IMR-90 (cell line): ENCODE measurements at regions not wholly inside any gene's neighbourhood (a gene's known extent, or its start where the extent isn't known, plus 50 kb on each side); places are given as distances from the start of the nearest gene placed in this dataset.

Source experiments
- ATAC-seq: fragments of 200-7000 bp; cut with Tn5 transposase; 2 replicates; pipeline ENCODE4 v1.9.1; 2020; ENCODE audit warnings: low read depth, mild to moderate bottlenecking, moderate library complexity
- BruUV-seq: library from RNA; stranded (reverse); fragments of 400-500 nt; replicated peaks from 2 replicates; lab custom pipeline; 2021; lab: Mats Ljungman, UMichigan
- CTCF ChIA-PET: fragments of 300-600 bp; formaldehyde crosslinking; extraction: SDS; loops from one replicate; lab custom pipeline; 2021; ENCODE audit warnings: antibody characterized with exemption; lab: Yijun Ruan, JAX
- POLR2A ChIA-PET: fragments of 300-600 bp; sonication (Branson Sonifier 250); formaldehyde crosslinking; loops from one replicate; lab custom pipeline; 2022; ENCODE audit warnings: antibody characterized with exemption; ENCODE audit not compliant: unreplicated experiment; lab: Charles Lee
- DNase-seq: peaks from one replicate; pipeline ENCODE4 v3.0.0; 2013
- H2AFZ ChIP-seq: replicated peaks from 2 replicates; pipeline ENCODE3; 2013; ENCODE audit warnings: low read length, mild to moderate bottlenecking; ENCODE audit not compliant: poor library complexity
- H2AK5ac ChIP-seq: 2 replicates; pipeline ENCODE4 v1.6.1; 2013; ENCODE audit warnings: low read depth, low read length, inconsistent platforms
- H2AK9ac ChIP-seq: replicated peaks from 2 replicates; pipeline ENCODE3; 2013; ENCODE audit warnings: mild to moderate bottlenecking, low read depth, low read length, moderate library complexity; ENCODE audit not compliant: poor library complexity
- H2BK120ac ChIP-seq: 2 replicates; pipeline ENCODE4 v1.6.1; 2013; ENCODE audit warnings: low read depth, low read length, inconsistent platforms
- H2BK15ac ChIP-seq: 3 replicates; pipeline ENCODE4 v1.6.1; 2013; ENCODE audit warnings: low read depth, low read length, inconsistent platforms
- H2BK20ac ChIP-seq: 2 replicates; pipeline ENCODE4 v1.6.1; 2013; ENCODE audit warnings: low read depth, mild to moderate bottlenecking, inconsistent platforms, low read length, moderate library complexity
- H2BK5ac ChIP-seq: 2 replicates; pipeline ENCODE4 v1.6.1; 2013; ENCODE audit warnings: mild to moderate bottlenecking, low read depth, low read length, inconsistent platforms; ENCODE audit not compliant: poor library complexity, severe bottlenecking
- H3K14ac ChIP-seq: replicated peaks from 2 replicates; pipeline ENCODE4 v1.6.1; 2013; ENCODE audit warnings: low read depth, low read length, inconsistent platforms
- H3K18ac ChIP-seq: 2 replicates; pipeline ENCODE4 v1.6.1; 2013; ENCODE audit warnings: low read depth, low read length, control low read depth
- H3K23ac ChIP-seq: 2 replicates; pipeline ENCODE4 v1.6.1; 2013; ENCODE audit warnings: low read depth, low read length, inconsistent platforms
- H3K27ac ChIP-seq: 2 replicates; pipeline ENCODE4 v1.5.1; 2013; ENCODE audit warnings: mild to moderate bottlenecking, control low read depth, low read length; ENCODE audit not compliant: insufficient read depth
- H3K27me3 ChIP-seq: 2 replicates; pipeline ENCODE4 v1.6.1; 2013; ENCODE audit warnings: low read length; ENCODE audit not compliant: control insufficient read depth, insufficient read depth
- H3K36me3 ChIP-seq: 2 replicates; pipeline ENCODE4 v1.6.1; 2013; ENCODE audit warnings: low read length, mixed read lengths; ENCODE audit not compliant: control insufficient read depth, insufficient read depth
- H3K4ac ChIP-seq: 2 replicates; pipeline ENCODE4 v1.6.1; 2013; ENCODE audit warnings: low read depth, low read length, inconsistent platforms
- H3K4me1 ChIP-seq: 2 replicates; pipeline ENCODE4 v1.6.1; 2013; ENCODE audit warnings: low read length, mixed read lengths; ENCODE audit not compliant: control insufficient read depth, insufficient read depth
- H3K4me2 ChIP-seq: 2 replicates; pipeline ENCODE4 v1.6.1; 2013; ENCODE audit warnings: low read depth, mild to moderate bottlenecking, control low read depth, low read length, moderate library complexity
- H3K4me3 ChIP-seq: 2 replicates; pipeline ENCODE4 v1.5.1; 2013; ENCODE audit warnings: low read depth, mild to moderate bottlenecking, control low read depth, low read length, moderate library complexity; ENCODE audit not compliant: insufficient read depth
- H3K56ac ChIP-seq: 2 replicates; pipeline ENCODE4 v1.6.1; 2013; ENCODE audit warnings: low read length, inconsistent platforms; ENCODE audit not compliant: insufficient read depth; ENCODE audit errors: extremely low read depth
- H3K79me1 ChIP-seq, 2 experiments: 2 replicates each; pipeline ENCODE4 v1.6.1; 2013; ENCODE audit warnings: low read length in 2 of 2, inconsistent platforms in 1 of 2, low read depth in 1 of 2
- H3K9ac ChIP-seq: 2 replicates; pipeline ENCODE4 v1.6.1; 2013; ENCODE audit warnings: low read depth, low read length, control low read depth
- H3K9me1 ChIP-seq: 2 replicates; pipeline ENCODE4 v1.6.1; 2013; ENCODE audit warnings: low read length, inconsistent platforms; ENCODE audit not compliant: insufficient read depth
- H3K9me3 ChIP-seq: 2 replicates; pipeline ENCODE4 v1.6.1; 2013; ENCODE audit warnings: low read length; ENCODE audit not compliant: control insufficient read depth, insufficient read depth
- H4K20me1 ChIP-seq: 2 replicates; pipeline ENCODE4 v1.6.1; 2013; ENCODE audit warnings: low read length, inconsistent platforms; ENCODE audit not compliant: insufficient read depth
- H4K5ac ChIP-seq: 2 replicates; pipeline ENCODE4 v1.6.1; 2013; ENCODE audit warnings: mild to moderate bottlenecking, low read depth, low read length, control low read depth
- H4K8ac ChIP-seq, 2 experiments: 2 replicates each; pipeline ENCODE4 v1.6.1; 2013; ENCODE audit warnings: low read depth in 2 of 2, low read length in 2 of 2, control low read depth in 1 of 2, inconsistent platforms in 1 of 2
- H4K91ac ChIP-seq: 2 replicates; pipeline ENCODE4 v1.6.1; 2013; ENCODE audit warnings: low read depth, low read length, inconsistent platforms; ENCODE audit not compliant: insufficient read depth
- BHLHE40 ChIP-seq: fragments of 150-350 bp; IDR thresholded peaks from 2 replicates; pipeline ENCODE4 v1.6.1; 2016; ENCODE audit warnings: mild to moderate bottlenecking, low read depth, low read length
- CHD1 ChIP-seq: IDR thresholded peaks from 2 replicates; pipeline ENCODE4 v1.6.1; 2012; ENCODE audit warnings: low read depth, low read length, improper control_type of control experiment
- FOS ChIP-seq: fragments of 150-350 bp; IDR thresholded peaks from 2 replicates; pipeline ENCODE4 v1.6.1; 2016; ENCODE audit warnings: low read depth, low read length
- MAFK ChIP-seq: IDR thresholded peaks from 2 replicates; pipeline ENCODE4 v1.6.1; 2012; ENCODE audit warnings: low read depth, low read length, improper control_type of control experiment
- MAZ ChIP-seq: IDR thresholded peaks from 2 replicates; pipeline ENCODE4 v1.6.1; 2012; ENCODE audit warnings: low read depth, mild to moderate bottlenecking, low read length, improper control_type of control experiment, moderate library complexity, borderline replicate concordance
- MXI1 ChIP-seq: IDR thresholded peaks from 2 replicates; pipeline ENCODE4 v1.6.1; 2012; ENCODE audit warnings: low read depth, mild to moderate bottlenecking, low read length, moderate library complexity, borderline replicate concordance
- NFE2L2 ChIP-seq: fragments of 150-350 bp; IDR thresholded peaks from 2 replicates; pipeline ENCODE4 v1.6.1; 2016; ENCODE audit warnings: low read depth, mild to moderate bottlenecking, low read length
- POLR2A ChIP-seq: IDR thresholded peaks from 2 replicates; pipeline ENCODE4 v1.6.1; 2012; ENCODE audit warnings: mild to moderate bottlenecking, low read depth, low read length
- RFX5 ChIP-seq: IDR thresholded peaks from 2 replicates; pipeline ENCODE4 v1.8.0; 2012; ENCODE audit warnings: low read depth, mild to moderate bottlenecking, low read length, moderate library complexity
- SMC3 ChIP-seq: fragments of 150-350 bp; IDR thresholded peaks from 2 replicates; pipeline ENCODE4 v1.6.1; 2016; ENCODE audit warnings: low read depth, mild to moderate bottlenecking, antibody characterized with exemption, low read length, moderate library complexity
- USF2 ChIP-seq: fragments of 150-350 bp; IDR thresholded peaks from 2 replicates; pipeline ENCODE4 v1.6.1; 2017; ENCODE audit warnings: mild to moderate bottlenecking, antibody characterized with exemption, low read length, low read depth
- WGBS, 2 experiments: methylation state at CpG; one replicate each; pipeline versions ENCODE4 v1.1.5 to v1.1.7; 2013; ENCODE audit warnings: missing lambda C conversion rate in 2 of 2; ENCODE audit not compliant: insufficient read length in 1 of 2; ENCODE audit errors: extremely low coverage in 2 of 2; 5-methylcytosine and 5-hydroxymethylcytosine counted together
- dilution Hi-C: fragments of 300-500 bp; cut with HindIII; formaldehyde crosslinking; loops from one replicate; pipeline ENCODE4 v1.14.3; 2018; ENCODE audit warnings: low sequenced_read_pairs; ENCODE audit not compliant: unreplicated experiment
- in situ Hi-C: fragments of 300-500 bp; cut with MboI; formaldehyde crosslinking; loops from 3 replicates; pipeline ENCODE4 v1.14.3; 2019; ENCODE audit warnings: low sequenced_read_pairs, inconsistent platforms, mixed read lengths
- intact Hi-C: fragments of 100-400 bp; cut with micrococcal nuclease; formaldehyde crosslinking; loops from 2 replicates; pipeline ENCODE4 v1.10.0; 2022

DNA sequence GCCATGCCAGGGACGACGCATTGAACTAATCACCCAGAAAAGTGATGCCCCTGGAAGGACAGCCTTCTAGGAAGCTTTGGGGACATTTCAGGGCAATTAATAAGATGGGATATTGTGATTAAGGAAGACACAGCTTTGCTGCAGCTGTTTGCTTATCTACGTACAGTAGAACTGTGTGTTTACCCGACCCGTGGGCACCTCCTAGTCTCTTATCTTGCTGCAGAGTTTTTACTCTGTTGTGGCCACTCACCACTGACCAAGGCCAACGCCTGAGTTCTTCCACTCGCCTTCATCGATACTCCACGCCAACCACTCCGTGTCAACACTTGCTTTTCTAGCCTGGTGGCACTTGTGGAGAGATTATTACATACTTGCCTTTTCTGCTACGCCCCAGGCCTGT, 105.9 kb upstream of the MLN start:
- no peak overlapping the region for H4K5ac ChIP-seq
- H3K9me3 ChIP-seq = no peaks in the 10 kb centered on the region
- DNase-seq (no peak), ATAC-seq (no peak)
- H2AK5ac ChIP-seq = no peak overlapping the region
- H3K9me1 ChIP-seq = no peaks in the 10 kb centered on the region
- H3K18ac ChIP-seq = no peak overlapping the region
- H3K4me3 ChIP-seq = no peak overlapping the region
- BruUV-seq = no TSS peak
- H4K8ac ChIP-seq = no peak overlapping the region
- no peak overlapping the region for H3K9ac ChIP-seq
- no peak overlapping the region for H3K27ac ChIP-seq
- H4K20me1 ChIP-seq = no peaks in the 10 kb centered on the region
- WGBS, 2 experiments = 68% methylated on average over 7 of the region's 11 CpGs; no CpG with 5 or more reads in 1 of the 2 experiments
- no peak overlapping the region for H3K14ac ChIP-seq
- no peak overlapping the region for H3K56ac ChIP-seq
- intact Hi-C loops (loop anchor here (10.0 kb wide), 1 partner anchor 105 kb away; the partner anchor contains the start of gene MLN), in situ Hi-C loops (no loop called here), dilution Hi-C loops (no loop called here)
- ChIA-PET CTCF (no interaction called here), POLR2A (no interaction called here)
- no peaks in the 10 kb centered on the region for H3K36me3 ChIP-seq
- no peak overlapping the region for H2BK120ac ChIP-seq
- H3K4me2 ChIP-seq = no peak overlapping the region
- no peak overlapping the region for H2BK20ac ChIP-seq
- no peak overlapping the region for H2AK9ac ChIP-seq
- no peak overlapping the region for H3K23ac ChIP-seq
- no peak overlapping the region for H2BK5ac ChIP-seq
- TF ChIP-seq NFE2L2 (no peak), POLR2A (no peak), MAZ (no peak), MAFK (no peak), SMC3 (no peak), RFX5 (no peak), BHLHE40 (no peak), FOS (no peak), MXI1 (no peak), CHD1 (no peak), USF2 (no peak)
- no peak overlapping the region for H2AFZ ChIP-seq
- H2BK15ac ChIP-seq = no peak overlapping the region
- no peak overlapping the region for H3K4ac ChIP-seq
- H3K4me1 ChIP-seq = no peaks in the 10 kb centered on the region
- peaks cover 64% of the 10 kb centered on the region for H3K27me3 ChIP-seq
- no peak overlapping the region for H4K91ac ChIP-seq
- H3K79me1 ChIP-seq = no peaks in the 10 kb centered on the region
